ENCODE measurements at regions not wholly inside any gene's neighbourhood (a gene's known extent, or its start where the extent isn't known, plus 50 kb on each side); places are given as distances from the start of the nearest gene placed in this dataset.

DNA sequence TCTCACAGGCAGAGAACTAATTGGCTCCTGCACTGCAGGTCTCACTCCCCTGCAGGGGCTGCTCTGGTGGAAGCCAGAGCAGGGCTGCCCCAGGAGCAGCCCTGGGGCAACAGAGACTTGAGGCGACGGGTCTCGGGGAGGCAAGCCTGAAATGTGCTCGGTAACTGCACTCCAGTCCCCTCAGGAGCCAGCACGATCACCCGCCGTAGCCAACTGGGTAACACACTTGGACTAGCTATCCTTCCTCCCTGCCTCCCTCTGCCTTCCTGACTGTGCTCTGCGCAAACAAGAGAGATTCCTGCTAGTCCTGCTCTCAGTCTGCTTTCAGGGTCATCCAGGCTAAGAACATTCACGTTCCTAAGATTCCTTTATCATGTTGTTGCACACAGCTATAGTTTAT is 140.7 kb upstream of the NSMCE3 start:
- no peaks in the 10 kb centered on the region for H3K36me3 ChIP-seq
- 28 to 38% methylated on average over 4 to 6 of the region's 9 CpGs for WGBS, 2 donors
- peaks cover 0 to 5% (median 0%) of the 10 kb centered on the region in 4 donors for H3K27me3 ChIP-seq
- TF ChIP-seq, protein P1, sequence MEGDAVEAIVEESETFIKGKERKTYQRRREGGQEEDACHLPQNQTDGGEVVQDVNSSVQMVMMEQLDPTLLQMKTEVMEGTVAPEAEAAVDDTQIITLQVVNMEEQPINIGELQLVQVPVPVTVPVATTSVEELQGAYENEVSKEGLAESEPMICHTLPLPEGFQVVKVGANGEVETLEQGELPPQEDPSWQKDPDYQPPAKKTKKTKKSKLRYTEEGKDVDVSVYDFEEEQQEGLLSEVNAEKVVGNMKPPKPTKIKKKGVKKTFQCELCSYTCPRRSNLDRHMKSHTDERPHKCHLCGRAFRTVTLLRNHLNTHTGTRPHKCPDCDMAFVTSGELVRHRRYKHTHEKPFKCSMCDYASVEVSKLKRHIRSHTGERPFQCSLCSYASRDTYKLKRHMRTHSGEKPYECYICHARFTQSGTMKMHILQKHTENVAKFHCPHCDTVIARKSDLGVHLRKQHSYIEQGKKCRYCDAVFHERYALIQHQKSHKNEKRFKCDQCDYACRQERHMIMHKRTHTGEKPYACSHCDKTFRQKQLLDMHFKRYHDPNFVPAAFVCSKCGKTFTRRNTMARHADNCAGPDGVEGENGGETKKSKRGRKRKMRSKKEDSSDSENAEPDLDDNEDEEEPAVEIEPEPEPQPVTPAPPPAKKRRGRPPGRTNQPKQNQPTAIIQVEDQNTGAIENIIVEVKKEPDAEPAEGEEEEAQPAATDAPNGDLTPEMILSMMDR (IDR thresholded peaks at IDR 0.05): no peak
- TF ChIP-seq POLR2A (IDR thresholded peaks at IDR 0.05): no peak
- H3K27ac ChIP-seq: no peak overlapping the region
- no peaks in the 10 kb centered on the region for H3K4me1 ChIP-seq
- H3K4me3 ChIP-seq: no peak overlapping the region
- DNase-seq: no peak
- intact Hi-C loops (cut with DNase I): no loop called here
- no peaks in the 10 kb centered on the region for H3K9me3 ChIP-seq

DNA sequence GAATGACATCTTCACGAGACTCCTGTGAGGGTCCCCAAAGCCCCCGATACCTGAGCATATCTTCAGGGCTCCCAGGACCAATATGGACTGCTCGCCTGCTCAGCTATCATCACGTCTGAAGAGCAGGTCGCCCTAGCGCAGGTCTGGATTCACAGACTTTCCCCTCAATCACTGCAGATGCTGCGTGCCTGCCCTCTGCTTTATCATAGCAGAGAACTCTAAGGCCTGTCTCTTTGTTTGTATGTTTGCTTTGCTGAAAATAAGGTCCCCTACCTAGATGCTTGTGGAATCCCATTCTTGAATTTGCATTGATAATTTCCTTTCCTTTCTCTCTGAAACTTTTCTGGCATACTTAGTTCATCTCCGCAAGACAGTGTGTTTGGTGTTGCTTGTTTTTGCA is 140.3 kb upstream of the NSMCE3 start:
- 56 to 57% methylated on average over 8 of the region's 8 CpGs for WGBS, 2 donors
- H3K4me1 ChIP-seq: no peaks in the 10 kb centered on the region
- H3K9me3 ChIP-seq: no peaks in the 10 kb centered on the region
- no peak for TF ChIP-seq POLR2A (IDR thresholded peaks at IDR 0.05)
- TF ChIP-seq, protein P1 (IDR thresholded peaks at IDR 0.05): no peak
- intact Hi-C loops (cut with DNase I): no loop called here
- H3K36me3 ChIP-seq: no peaks in the 10 kb centered on the region
- peaks cover 0 to 5% (median 0%) of the 10 kb centered on the region in 4 donors for H3K27me3 ChIP-seq
- H3K4me3 ChIP-seq: no peak overlapping the region
- H3K27ac ChIP-seq: no peak overlapping the region
- DNase-seq: no peak

DNA sequence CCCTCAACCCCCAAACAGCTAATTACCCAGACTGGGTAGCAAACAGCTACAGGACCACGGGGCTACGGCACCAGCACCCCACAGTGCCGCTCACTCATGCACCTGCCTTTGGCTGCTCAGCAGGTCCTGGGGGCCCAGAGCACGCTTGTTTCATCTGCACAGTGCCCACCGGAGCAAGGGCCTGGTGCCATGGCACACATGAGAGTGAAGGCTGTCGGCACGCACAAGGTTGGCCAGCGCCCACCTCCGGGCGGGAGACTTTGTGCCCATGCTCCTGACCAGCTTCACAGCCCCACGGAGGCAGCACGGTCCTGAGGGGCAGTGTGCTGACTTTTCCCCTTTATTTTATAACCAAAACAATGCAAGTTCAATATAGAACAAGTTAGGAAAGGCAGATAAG is 135.9 kb upstream of the NSMCE3 start:
- no peaks in the 10 kb centered on the region for H3K36me3 ChIP-seq
- no peaks in the 10 kb centered on the region for H3K9me3 ChIP-seq
- WGBS, 2 donors: 88 to 90% methylated on average over 2 to 11 of the region's 12 CpGs
- H3K4me1 ChIP-seq: no peaks in the 10 kb centered on the region
- TF ChIP-seq, protein P1 (IDR thresholded peaks at IDR 0.05): no peak
- no peak for TF ChIP-seq POLR2A (IDR thresholded peaks at IDR 0.05)
- no peak overlapping the region for H3K4me3 ChIP-seq
- no peak overlapping the region for H3K27ac ChIP-seq
- peaks cover 0 to 32% (median 0%) of the 10 kb centered on the region in 4 donors for H3K27me3 ChIP-seq
- no peak for DNase-seq
- intact Hi-C loops (cut with DNase I): no loop called here

DNA sequence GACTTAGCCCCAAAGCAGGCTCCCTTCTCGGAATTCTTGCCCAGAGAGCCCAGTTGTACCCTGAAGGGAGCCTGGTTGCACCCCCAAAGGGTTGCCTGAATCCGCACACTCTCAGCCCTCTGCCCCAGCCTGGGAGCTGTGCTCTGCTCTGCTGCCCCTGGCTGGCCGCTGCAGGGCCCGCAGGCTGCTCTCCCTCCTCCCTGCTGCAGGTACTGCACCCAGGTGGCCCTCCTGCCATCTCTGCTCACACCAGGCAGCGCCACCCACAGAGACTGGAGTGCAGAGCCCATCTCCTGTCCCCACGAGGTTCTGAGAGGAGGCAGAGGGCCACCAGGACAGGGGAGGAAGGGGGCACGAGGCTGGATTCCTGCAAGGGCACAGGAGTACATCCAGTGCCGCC is 134.2 kb upstream of the NSMCE3 start:
- no peak for DNase-seq
- no peaks in the 10 kb centered on the region for H3K4me1 ChIP-seq

DNA sequence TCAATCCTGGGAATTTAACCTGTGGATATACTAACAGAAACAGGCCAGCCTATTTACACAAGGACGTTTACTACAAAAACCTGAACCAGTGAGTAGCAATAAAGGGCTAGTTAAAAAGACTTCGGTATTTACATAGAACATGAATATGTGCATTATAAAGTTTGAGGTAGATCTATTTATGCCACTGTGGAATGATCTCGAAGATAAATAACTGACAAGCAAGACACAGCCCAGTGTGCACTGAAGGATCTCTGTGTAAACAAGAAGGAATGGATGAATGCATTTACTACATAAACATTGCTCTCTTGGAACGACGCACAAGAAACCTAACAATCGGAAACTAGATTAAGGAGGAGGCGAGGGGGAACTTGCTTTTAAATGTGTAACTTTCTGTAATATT is 132.0 kb upstream of the NSMCE3 start:
- no peak for TF ChIP-seq POLR2A (IDR thresholded peaks at IDR 0.05)
- TF ChIP-seq, protein P1 (IDR thresholded peaks at IDR 0.05): no peak
- Histone ChIP-seq H3K9me3 (no peaks in the 10 kb centered on the region), H3K27ac (no peak overlapping the region), H3K4me1 (no peaks in the 10 kb centered on the region), H3K27me3 (peaks cover 0 to 26% (median 0%) of the 10 kb centered on the region in 4 donors), H3K36me3 (no peaks in the 10 kb centered on the region), H3K4me3 (no peak overlapping the region)
- intact Hi-C loops (cut with DNase I): no loop called here
- DNase-seq: no peak
- WGBS, 2 donors: 25% methylated on average over 7 of the region's 7 CpGs

More for the DNA sequence above, 134.2 kb upstream of the NSMCE3 start:
- Histone ChIP-seq H3K9me3 (no peaks in the 10 kb centered on the region), H3K27ac (no peak overlapping the region), H3K36me3 (no peaks in the 10 kb centered on the region), H3K27me3 (peaks cover 0 to 26% (median 0%) of the 10 kb centered on the region in 4 donors), H3K4me3 (no peak overlapping the region)
- intact Hi-C loops (cut with DNase I): no loop called here
- 20 to 54% methylated on average over 1 to 2 of the region's 8 CpGs for WGBS, 2 donors
- TF ChIP-seq, protein P1 (IDR thresholded peaks at IDR 0.05): no peak
- no peak for TF ChIP-seq POLR2A (IDR thresholded peaks at IDR 0.05)
